ENCODE measurements at regions not wholly inside any gene's neighbourhood (a gene's known extent, or its start where the extent isn't known, plus 50 kb on each side); places are given as distances from the start of the nearest gene placed in this dataset.

- H3K9ac ChIP-seq (ENCODE audit: low read length) = no peak overlapping the region
- no peaks in the 10 kb centered on the region for H3K36me3 ChIP-seq (ENCODE audit: control insufficient read depth, insufficient read depth, low read length)
- H3K4me1 ChIP-seq (ENCODE audit: control insufficient read depth, insufficient read depth, low read length) = peaks cover 39% of the 10 kb centered on the region
- H3K27me3 ChIP-seq (ENCODE audit: control insufficient read depth, insufficient read depth, low read length) = no peaks in the 10 kb centered on the region
- H3K27ac ChIP-seq (ENCODE audit: low read depth, low read length) = peak overlapping the region; percentile 99
- H3K4me3 ChIP-seq (ENCODE audit: low read length) = no peak overlapping the region
These were observed 64.6 kb upstream of the KLF9 start for GRCh38 chr9:70478963-70479641.

DNA sequence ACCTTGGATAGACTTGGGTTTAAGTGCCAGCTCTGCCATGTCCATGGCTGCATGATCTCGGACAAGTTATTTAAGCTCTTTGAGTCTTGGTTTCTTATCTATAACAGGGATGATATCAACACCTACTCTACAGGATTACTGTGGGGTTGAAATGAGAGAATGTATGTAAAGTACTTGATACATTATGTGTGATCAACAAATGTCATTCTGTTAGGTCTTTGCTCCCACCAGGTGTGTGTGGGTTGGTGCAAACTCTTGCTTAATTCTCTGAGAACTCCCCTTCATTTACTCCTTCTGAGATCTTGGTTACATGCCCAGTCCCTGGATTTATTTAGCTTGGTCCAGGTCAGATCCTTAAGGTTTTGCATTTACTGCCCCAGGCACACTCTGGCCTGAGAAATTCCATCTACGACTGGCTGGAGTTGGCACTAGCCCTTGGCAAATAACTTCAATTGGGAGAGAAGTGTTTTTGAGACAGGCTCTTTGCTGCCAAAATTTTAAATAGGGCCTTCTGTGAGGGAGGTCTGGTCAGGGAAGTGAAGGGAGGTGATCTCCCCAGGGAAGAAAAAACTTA lies 63.5 kb upstream of the KLF9 start:
- no peaks in the 10 kb centered on the region for H3K27me3 ChIP-seq (ENCODE audit: control insufficient read depth, insufficient read depth, low read length)
- H3K27ac ChIP-seq (ENCODE audit: low read depth, low read length) = peak overlapping the region; percentile 99
- peaks cover 39% of the 10 kb centered on the region for H3K4me1 ChIP-seq (ENCODE audit: control insufficient read depth, insufficient read depth, low read length)
- H3K9ac ChIP-seq (ENCODE audit: low read length) = no peak overlapping the region
- no peaks in the 10 kb centered on the region for H3K36me3 ChIP-seq (ENCODE audit: control insufficient read depth, insufficient read depth, low read length)
- no peak overlapping the region for H3K4me3 ChIP-seq (ENCODE audit: low read length)

DNA sequence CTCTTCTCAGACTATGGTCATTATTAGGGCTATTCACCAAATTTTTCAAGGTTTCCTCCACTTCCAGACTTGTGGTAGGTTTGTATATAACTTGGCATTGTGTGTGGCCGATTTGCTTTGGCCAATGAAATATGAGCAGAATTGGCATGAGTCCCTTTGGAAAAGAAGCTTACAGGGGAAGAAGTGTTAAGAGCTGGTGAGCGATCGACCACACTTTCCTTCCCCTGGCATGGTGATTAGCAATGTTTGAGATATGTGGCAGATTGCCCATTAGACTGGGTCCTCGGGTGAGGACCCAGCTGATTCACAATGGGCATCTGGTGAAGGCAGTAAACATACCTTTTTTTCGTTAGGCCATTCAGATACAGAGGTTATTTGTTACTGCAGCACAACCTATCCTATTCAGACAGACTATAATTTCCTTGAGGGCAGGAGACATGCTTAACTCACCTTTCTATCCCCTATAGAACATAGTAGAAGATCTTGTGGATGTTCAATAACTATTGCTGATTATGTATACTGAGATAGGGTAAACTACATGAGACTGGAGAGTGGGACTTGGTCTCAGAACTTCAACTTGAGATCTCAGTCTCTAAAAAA lies 62.8 kb upstream of the KLF9 start:
- Histone ChIP-seq H3K27ac (ENCODE audit: low read depth, low read length) (no peak overlapping the region), H3K4me3 (ENCODE audit: low read length) (no peak overlapping the region), H3K36me3 (ENCODE audit: control insufficient read depth, insufficient read depth, low read length) (no peaks in the 10 kb centered on the region), H3K9ac (ENCODE audit: low read length) (no peak overlapping the region), H3K4me1 (ENCODE audit: control insufficient read depth, insufficient read depth, low read length) (peaks cover 39% of the 10 kb centered on the region), H3K27me3 (ENCODE audit: control insufficient read depth, insufficient read depth, low read length) (no peaks in the 10 kb centered on the region)

GRCh38 chr9:70475211-70475610 lies 60.8 kb upstream of the KLF9 start:
- Histone ChIP-seq H3K27me3 (ENCODE audit: control insufficient read depth, insufficient read depth, low read length) (no peaks in the 10 kb centered on the region), H3K36me3 (ENCODE audit: control insufficient read depth, insufficient read depth, low read length) (no peaks in the 10 kb centered on the region), H3K4me3 (ENCODE audit: low read length) (no peak overlapping the region), H3K27ac (ENCODE audit: low read depth, low read length) (no peak overlapping the region), H3K9ac (ENCODE audit: low read length) (no peak overlapping the region), H3K4me1 (ENCODE audit: control insufficient read depth, insufficient read depth, low read length) (peaks cover 28% of the 10 kb centered on the region)

DNA sequence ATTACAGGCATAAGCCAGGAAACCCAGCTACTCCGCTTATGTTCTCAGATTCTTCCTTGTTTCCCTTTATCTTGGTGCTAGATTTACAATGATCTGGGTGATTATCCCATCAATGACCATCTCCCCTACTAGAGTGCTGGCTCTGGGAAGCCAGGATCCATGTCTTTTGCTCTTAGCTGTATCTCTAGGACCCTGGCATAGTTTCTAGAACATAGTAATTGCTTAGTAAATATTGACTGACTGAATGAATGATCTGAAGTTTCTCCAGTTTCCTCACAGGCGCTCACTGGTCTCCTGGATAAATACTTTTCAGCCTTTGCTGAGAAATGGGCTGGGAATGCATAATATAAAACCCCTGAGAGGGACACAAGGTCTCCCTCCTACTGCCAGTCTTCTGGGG lies 60.0 kb upstream of the KLF9 start:
- Histone ChIP-seq H3K4me1 (ENCODE audit: control insufficient read depth, insufficient read depth, low read length) (peaks cover 20% of the 10 kb centered on the region), H3K27ac (ENCODE audit: low read depth, low read length) (no peak overlapping the region)

DNA sequence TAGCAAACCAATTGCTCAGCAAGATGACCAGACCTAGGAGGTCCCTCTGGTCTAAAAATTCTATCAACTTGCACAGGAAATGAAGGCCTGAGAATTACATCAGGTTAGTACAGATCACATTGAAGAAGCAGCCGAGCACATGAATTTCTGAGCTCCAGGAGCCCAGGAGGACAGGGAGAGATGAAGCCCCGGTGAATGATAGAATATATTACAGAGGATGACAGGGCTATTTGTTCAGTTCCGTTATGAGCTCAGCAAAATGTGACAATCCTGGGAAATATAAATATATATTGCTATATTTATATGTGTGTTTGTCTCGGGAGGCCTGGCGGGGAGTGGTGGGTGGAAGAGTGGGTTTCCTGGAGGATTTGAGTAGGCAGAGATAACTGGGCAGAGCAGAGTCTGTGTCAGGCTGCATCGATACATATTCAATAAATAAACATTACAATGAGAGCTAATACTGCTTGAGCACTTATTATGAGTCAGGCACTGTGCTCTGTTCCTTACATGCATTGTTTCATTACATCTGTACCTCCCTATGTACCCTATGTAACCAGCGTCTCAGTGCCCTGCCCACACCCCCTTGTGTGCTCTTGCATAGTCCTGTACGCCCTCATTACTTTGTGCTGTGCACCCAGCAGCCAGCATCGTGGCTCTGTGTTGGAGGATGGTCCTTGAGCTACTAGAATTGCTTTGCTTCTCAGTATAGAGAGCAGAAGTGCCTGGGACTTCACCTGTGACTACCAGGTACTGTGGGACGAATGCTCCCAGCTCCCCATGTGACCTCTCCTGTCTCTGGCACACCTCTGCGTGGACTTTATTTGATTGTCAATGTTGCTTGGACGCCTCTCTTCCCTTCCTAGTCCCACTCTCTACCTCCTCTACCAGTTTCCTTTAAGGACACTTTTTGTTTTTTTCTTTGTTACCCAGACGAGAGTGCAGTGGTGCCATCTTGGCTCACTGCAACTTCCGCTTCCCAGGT lies 58.1 kb upstream of the KLF9 start:
- Histone ChIP-seq H3K27ac (ENCODE audit: low read depth, low read length) (no peak overlapping the region), H3K4me3 (ENCODE audit: low read length) (no peak overlapping the region), H3K36me3 (ENCODE audit: control insufficient read depth, insufficient read depth, low read length) (no peaks in the 10 kb centered on the region), H3K4me1 (ENCODE audit: control insufficient read depth, insufficient read depth, low read length) (peaks cover 3% of the 10 kb centered on the region), H3K27me3 (ENCODE audit: control insufficient read depth, insufficient read depth, low read length) (no peaks in the 10 kb centered on the region), H3K9ac (ENCODE audit: low read length) (no peak overlapping the region)

More for the DNA sequence above, 60.0 kb upstream of the KLF9 start:
- Histone ChIP-seq H3K36me3 (ENCODE audit: control insufficient read depth, insufficient read depth, low read length) (no peaks in the 10 kb centered on the region), H3K27me3 (ENCODE audit: control insufficient read depth, insufficient read depth, low read length) (no peaks in the 10 kb centered on the region), H3K4me3 (ENCODE audit: low read length) (no peak overlapping the region), H3K9ac (ENCODE audit: low read length) (no peak overlapping the region)

DNA sequence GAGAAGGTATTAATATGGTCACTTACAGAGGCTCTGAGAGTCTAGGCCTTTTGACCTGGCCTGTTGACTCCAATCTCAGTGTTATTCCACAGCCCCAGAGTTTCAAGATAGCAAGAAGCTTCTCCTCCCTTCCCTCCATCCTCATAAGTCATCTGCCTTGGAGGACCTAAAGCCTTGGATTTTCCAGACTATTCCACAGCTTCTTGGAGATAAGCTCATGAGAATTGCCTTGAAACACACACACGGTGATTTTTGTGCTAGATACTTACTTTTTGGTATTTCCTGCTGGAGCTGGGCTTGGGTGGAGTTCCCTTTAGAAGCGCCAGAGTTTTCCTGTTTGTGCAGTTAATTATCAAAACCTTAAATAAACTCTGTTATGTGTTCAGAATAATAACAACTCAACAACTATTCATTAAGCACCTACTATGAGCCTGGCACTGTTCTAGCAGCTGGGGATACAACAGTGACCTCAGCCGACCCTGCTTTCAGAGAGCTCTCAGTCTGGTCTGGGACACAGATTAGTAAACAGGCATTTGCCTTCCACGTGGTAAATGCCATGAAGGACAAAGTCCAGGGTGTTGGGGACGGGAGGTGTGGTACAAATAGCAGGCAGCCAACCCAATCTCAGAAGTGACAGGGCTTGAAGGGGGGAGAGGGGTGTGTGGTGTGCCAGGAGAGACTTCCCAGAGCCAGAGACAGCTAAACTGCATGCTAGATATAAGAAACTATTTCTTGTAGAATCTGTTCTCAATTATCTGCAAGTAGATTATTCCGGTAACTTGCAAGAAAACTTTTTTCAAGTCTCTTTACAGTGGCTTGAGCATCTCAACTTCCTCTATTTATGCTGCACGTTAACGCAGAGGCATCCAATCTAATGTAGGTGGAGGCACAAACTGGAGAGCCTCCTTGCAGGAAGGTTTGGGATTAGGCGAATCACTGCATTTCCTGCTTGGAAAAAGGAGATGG lies 55.9 kb upstream of the KLF9 start:
- no peaks in the 10 kb centered on the region for H3K36me3 ChIP-seq (ENCODE audit: control insufficient read depth, insufficient read depth, low read length)
- peak overlapping the region; percentile 40 for H3K27ac ChIP-seq (ENCODE audit: low read depth, low read length)
- peaks cover 6% of the 10 kb centered on the region for H3K4me1 ChIP-seq (ENCODE audit: control insufficient read depth, insufficient read depth, low read length)
- H3K4me3 ChIP-seq (ENCODE audit: low read length) = no peak overlapping the region
- no peaks in the 10 kb centered on the region for H3K27me3 ChIP-seq (ENCODE audit: control insufficient read depth, insufficient read depth, low read length)
- no peak overlapping the region for H3K9ac ChIP-seq (ENCODE audit: low read length)

GRCh38 chr9:70468291-70468690 lies 53.8 kb upstream of the KLF9 start:
- Histone ChIP-seq H3K27me3 (ENCODE audit: control insufficient read depth, insufficient read depth, low read length) (no peaks in the 10 kb centered on the region), H3K4me1 (ENCODE audit: control insufficient read depth, insufficient read depth, low read length) (peaks cover 6% of the 10 kb centered on the region), H3K27ac (ENCODE audit: low read depth, low read length) (peak overlapping the region; percentile 60), H3K9ac (ENCODE audit: low read length) (no peak overlapping the region), H3K4me3 (ENCODE audit: low read length) (no peak overlapping the region), H3K36me3 (ENCODE audit: control insufficient read depth, insufficient read depth, low read length) (no peaks in the 10 kb centered on the region)

GRCh38 chr9:70466976-70467561 lies 52.6 kb upstream of the KLF9 start:
- Histone ChIP-seq H3K36me3 (ENCODE audit: control insufficient read depth, insufficient read depth, low read length) (no peaks in the 10 kb centered on the region), H3K4me1 (ENCODE audit: control insufficient read depth, insufficient read depth, low read length) (peaks cover 6% of the 10 kb centered on the region), H3K4me3 (ENCODE audit: low read length) (no peak overlapping the region), H3K9ac (ENCODE audit: low read length) (no peak overlapping the region), H3K27me3 (ENCODE audit: control insufficient read depth, insufficient read depth, low read length) (no peaks in the 10 kb centered on the region), H3K27ac (ENCODE audit: low read depth, low read length) (peak overlapping the region; percentile 60)

DNA sequence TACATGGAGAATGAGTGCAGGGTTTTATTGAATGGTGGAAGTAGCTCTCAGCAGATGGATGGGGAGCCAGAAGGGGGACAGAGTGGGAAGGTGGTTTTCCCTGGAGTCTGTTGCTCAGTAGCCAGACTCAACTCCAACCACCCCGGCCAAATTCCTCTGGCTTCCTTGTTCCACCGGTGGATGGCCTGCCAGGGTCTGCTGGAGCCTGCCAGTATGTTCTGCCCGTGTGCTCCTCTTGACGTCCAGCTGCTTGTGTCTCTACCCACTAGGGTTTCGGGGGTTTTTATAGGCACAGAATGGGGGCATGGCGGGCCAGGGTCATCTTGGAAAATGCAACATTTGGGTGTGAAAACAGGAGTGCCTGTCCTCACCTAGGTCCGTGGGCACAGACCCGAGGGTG lies 51.4 kb upstream of the KLF9 start:
- Histone ChIP-seq H3K36me3 (ENCODE audit: control insufficient read depth, insufficient read depth, low read length) (no peaks in the 10 kb centered on the region), H3K4me1 (ENCODE audit: control insufficient read depth, insufficient read depth, low read length) (peaks cover 6% of the 10 kb centered on the region), H3K27me3 (ENCODE audit: control insufficient read depth, insufficient read depth, low read length) (no peaks in the 10 kb centered on the region), H3K4me3 (ENCODE audit: low read length) (no peak overlapping the region), H3K27ac (ENCODE audit: low read depth, low read length) (no peak overlapping the region), H3K9ac (ENCODE audit: low read length) (no peak overlapping the region)

DNA sequence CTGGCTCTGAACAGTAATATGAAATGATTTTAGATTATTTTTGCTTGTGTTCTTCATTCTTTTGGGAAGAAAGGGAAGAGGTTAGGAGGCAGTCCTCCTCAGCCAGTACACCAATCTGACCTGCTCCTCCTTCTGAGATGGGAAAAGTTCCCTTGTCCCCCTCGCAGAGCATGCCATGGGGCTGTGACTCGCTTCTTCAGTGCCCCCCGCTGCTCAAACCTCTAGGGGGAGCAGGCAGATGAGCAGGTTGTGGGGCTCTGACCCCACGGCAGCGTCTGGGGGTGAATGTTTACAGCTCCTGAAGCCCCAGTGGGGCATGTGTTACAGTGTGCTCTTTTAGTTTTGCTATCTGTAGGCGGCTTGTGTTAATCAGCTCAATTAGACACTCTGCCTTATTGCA lies 50.9 kb upstream of the KLF9 start:
- Histone ChIP-seq H3K27me3 (ENCODE audit: control insufficient read depth, insufficient read depth, low read length) (no peaks in the 10 kb centered on the region), H3K4me1 (ENCODE audit: control insufficient read depth, insufficient read depth, low read length) (peaks cover 3% of the 10 kb centered on the region), H3K9ac (ENCODE audit: low read length) (no peak overlapping the region), H3K36me3 (ENCODE audit: control insufficient read depth, insufficient read depth, low read length) (no peaks in the 10 kb centered on the region), H3K27ac (ENCODE audit: low read depth, low read length) (no peak overlapping the region), H3K4me3 (ENCODE audit: low read length) (no peak overlapping the region)
